Posterior cingulate gyrus (tissue), 11 donors: ENCODE measurements at regions not wholly inside any gene's neighbourhood (a gene's known extent, or its start where the extent isn't known, plus 50 kb on each side); places are given as distances from the start of the nearest gene placed in this dataset.
"Not testable (repeated sequence)": the region's sequence is repeated elsewhere in the genome, so short reads cannot be mapped to it uniquely, and the experiment has no call there.

Experiments used
- DNase-seq, 10 donors: peaks; one replicate each; pipeline versions ENCODE4 v3.0.0 to v3.0.0-alpha.2; 2020 to 2021; ENCODE audit warnings: mixed read lengths in 3 of 10
- intact Hi-C: fragments of 100-400 bp; cut with DNase I; formaldehyde crosslinking; loops from one replicate; pipeline ENCODE4 v1.15.1; 2023

DNA sequence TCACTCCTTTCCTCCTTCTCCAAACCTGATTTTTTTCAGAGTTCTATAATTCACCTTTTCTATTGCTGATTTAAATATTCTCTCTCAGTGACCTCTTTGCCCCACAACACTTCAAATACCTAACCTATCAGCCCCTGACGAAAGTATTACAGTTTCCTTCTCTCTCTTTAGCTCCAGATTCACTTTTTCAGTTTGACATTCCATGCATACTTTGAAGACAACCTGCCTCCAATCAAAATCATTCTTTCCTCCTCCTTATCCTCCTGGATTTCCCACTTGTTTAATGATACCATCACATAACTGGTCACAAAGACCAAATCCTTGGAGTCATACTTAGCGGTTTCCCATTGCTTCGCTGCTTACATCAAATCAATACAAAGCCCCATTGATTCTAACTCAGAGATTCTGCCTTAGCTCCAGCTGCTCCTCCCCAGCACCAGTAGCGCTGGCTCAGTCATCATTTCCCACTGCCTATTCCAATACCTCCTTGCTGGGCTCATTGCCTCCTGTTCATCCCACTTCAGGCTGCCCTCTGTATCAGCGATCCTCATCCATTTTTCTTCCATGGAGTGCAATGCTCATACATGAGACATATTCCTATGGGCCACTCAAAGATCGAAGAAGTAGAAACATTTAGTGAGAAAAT is 240.1 kb downstream of the ZNF92 start:
- intact Hi-C loops, DNase-seq: not testable (repeated sequence)

DNA sequence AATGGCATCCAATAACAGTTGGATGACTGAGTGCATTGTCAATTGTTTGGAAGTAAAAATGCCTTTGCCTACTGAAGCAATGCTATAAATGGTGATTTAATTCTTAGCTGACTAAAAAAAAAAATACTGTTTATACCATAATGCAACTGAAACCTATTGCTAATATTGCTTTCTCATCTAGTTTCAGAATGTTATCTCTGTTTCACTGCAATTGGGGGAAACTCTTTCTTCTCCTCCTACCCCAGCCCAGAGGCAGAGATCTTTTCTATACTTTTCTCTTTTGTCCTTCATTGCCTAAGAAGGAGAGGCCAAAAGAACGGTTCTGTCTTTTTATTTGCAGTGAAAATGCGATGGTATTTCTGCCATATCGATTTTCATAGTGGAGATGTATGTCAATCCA is 242.5 kb downstream of the ZNF92 start:
- intact Hi-C loops, DNase-seq: not testable (repeated sequence)

DNA sequence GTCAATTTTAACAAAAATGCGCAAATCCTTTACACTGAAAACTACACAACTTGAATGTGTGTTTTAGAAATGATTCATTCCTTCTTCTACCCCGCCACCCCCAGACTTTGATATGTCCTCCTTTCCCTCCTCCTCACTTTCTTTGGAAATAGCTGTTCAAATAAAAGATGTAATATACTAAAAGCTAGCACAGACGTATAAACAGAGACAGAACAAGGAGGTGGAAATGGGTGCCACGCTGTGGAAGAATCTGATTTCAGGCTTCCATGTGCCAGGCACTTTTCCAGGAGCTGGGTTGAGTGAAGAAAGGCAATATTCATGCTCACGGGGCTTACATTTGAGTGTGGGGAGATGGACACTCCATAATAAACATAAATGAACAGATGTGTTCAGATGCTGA is 246.6 kb downstream of the ZNF92 start:
- intact Hi-C loops, DNase-seq: not testable (repeated sequence)

DNA sequence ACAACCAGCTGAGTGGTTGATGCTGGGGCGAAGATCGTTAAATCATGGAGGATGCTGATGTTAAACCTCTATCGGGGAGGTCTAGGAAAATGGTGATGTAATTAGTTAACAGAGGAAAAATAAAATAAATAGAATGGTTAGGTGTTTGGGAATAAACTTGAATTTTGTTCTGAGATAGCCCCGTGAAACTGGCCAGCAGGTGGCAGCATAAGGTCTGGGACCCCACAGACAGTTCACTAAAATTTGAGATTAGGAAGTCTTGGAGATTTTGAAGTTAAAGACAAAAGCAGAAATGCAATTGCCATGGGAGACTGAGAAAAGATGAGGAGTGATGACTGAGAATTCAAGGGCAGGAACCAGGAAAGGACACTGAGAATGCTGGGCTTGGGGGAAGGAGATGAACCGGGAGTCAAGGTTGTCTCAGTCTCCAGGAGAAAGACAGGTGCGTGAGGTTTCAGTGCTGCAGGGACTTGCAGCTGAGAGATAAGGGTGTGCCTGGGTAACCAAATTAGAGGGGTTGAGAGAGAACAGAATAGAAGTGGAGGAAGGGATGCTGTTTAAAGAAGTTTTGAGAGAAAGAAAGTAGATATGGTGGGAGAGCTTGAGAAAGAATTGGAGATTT is 248.0 kb downstream of the ZNF92 start:
- intact Hi-C loops: not testable (repeated sequence)
- peak in 8 of 10 donors; percentile 28 to 87 (median 54) for DNase-seq

DNA sequence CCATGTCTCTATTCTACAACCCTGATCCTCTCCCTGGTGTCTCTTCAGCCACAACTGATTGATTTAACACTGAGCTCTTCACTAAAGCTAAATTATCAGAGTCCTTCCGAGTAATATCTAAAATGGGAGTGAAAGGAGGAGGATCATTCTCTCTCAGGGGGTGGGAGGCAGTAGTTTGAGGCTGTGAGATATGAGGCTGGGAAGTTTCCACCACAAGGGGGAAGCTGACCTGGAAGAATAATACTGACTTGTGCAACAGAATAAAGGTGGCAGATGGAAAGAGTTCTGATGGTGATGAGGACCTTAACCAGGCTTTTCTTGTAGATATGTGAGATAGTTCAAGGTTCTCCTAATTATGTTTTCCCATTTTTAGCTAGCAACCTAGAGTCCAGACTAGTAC is 241.6 kb upstream of the VKORC1L1 start:
- DNase-seq, intact Hi-C loops: not testable (repeated sequence)

DNA sequence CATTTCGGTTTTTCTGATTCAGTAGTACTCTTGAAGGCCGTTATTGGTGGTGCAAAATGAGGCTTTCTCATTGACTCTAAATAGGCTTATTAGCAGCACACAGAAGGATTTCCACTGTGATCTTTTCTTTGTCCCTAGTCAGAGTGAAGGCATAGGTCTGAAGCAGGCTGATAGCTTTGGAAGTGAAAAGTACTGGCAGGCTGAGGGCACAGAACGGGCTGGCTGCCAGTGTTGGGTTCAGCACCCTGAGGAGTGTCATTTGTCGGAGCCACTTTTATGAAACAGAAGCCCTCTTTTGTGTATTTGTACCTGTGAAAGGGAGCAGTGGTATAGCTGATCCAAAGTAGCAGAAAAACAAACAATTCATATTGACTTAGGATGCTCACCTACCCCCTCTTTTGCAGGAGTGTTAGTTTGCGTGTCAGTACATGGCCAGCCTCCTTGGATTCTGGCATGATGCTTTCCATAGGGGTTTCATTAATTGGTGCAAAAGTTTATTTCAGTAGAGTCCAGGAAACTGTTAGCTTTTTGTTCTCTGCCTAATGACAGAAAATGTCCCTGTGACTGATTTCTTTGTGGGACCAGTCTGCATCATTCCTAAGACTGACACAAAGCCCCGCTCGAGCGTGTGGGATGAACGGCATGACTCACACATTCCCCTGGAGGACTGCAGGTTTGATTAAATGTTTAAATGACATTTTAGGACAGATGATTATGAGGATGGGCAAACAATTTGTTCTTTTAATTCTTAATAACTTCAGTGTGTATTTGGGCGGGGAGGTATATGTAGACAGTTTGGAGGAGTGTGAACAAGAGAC is 239.1 kb upstream of the VKORC1L1 start:
- intact Hi-C loops, DNase-seq: not testable (repeated sequence)

DNA sequence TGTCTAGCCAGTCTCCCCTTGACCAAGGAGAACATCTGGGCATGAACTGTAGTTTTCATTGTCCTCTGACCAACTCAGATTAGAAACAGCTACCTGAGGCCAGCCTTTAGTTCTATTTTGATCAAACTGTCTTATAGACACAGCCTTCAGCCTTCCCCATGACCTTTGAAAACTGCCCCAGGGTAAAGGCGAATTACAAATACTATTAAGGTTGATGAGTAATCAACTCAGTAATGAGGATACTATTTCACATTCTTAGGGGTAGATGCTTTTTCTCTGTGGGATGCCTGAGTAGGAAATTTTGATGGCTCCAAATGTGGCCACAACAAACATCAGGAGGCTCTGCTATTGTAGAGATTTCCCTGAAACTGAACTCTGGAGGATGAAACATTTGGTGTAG is 234.0 kb upstream of the VKORC1L1 start:
- intact Hi-C loops, DNase-seq: not testable (repeated sequence)

DNA sequence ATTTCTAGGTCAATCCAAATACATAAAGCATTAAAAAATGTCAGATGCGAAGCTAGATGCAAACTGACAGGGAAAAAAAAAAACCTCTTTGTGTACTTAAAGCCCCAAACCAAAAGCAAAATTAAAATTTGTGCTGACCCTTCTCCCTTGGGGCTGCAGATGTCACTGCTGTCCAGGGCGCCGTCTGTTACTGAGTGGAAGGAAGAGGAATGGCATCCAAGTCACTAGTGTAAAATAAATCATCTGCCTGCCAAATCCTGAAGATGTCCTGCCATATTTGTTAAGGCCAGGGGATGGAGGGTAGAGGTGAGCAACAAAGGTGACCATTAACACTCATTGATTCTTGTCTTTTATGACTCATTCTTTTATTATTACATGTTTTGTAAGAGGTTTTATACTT is 233.2 kb upstream of the VKORC1L1 start:
- DNase-seq, intact Hi-C loops: not testable (repeated sequence)

DNA sequence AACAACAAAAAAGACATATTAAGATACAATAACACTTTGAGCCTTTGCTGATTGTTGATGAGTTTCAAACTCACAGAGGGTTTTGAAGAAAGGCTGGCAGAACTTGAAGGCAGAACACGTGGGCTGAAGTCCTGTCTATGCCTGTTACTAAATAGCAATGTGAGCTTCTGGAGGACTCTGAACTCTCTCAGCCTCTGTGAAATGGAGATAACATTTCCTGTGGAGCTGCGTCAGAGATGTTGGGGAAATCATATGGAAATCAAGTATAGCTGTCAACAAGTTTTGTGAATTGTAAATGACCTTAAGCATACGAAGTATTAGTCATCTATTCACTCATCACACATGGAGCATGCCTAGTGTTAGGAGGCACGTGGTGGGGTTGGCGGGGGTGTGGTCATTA is 229.4 kb upstream of the VKORC1L1 start:
- intact Hi-C loops, DNase-seq: not testable (repeated sequence)

DNA sequence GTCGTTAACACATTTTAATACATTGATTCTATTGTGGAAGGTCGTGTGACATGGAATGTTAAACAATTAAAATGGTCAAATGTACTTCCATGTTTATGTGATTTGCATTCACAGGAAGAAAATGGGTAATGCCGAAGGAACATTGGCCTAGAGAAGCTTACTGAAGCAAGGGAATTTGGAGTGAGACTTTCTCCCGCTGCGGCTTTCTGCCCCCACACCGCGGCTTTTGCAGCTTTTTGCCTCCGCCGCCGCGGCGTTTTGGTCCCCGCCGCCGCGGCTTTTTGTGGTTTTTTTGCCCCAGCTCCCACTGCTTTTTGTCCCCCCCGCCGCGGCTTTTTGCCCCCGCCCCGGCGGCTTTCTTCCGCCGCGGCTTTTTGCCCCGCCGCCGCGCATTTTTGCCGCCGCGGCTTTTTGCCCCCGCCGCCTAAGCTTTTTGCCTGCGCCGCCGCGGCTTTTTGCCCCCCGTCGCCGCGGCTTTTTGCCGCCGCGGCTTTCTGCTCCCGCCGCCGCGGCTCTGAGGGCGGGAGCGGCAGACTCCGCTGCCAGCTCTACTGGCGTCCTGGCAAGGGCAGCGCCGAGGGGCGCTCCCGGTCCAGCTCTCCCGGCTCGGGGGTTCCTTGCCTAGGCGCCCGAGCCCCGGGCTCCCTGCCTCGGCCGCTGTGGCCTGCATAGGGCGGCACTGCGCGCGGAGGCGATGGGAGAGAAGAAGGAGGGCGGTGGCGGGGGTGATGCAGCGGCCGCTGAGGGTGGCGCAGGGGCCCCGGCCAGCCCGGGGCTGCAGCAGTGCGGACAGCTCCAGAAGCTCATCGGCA is 225.5 kb upstream of the VKORC1L1 start:
- intact Hi-C loops, DNase-seq: not testable (repeated sequence)

DNA sequence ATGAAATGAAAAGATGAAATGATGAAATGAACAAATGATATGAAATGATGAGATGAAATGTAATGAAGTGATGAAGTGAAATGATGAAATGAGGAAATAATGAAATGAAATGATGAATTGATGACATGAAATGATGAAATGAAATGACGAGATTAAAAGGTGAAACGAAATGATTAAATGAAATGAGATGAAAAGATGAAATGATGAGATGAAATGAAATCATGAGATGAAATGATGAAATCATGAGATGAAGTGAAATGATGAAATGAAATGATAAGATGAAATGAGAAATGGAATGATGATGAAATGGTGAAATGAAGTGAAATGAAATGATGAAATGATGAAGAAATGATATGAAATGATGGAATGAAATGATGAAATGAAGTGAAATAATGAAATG is 221.7 kb upstream of the VKORC1L1 start:
- intact Hi-C loops: not testable (repeated sequence)

DNA sequence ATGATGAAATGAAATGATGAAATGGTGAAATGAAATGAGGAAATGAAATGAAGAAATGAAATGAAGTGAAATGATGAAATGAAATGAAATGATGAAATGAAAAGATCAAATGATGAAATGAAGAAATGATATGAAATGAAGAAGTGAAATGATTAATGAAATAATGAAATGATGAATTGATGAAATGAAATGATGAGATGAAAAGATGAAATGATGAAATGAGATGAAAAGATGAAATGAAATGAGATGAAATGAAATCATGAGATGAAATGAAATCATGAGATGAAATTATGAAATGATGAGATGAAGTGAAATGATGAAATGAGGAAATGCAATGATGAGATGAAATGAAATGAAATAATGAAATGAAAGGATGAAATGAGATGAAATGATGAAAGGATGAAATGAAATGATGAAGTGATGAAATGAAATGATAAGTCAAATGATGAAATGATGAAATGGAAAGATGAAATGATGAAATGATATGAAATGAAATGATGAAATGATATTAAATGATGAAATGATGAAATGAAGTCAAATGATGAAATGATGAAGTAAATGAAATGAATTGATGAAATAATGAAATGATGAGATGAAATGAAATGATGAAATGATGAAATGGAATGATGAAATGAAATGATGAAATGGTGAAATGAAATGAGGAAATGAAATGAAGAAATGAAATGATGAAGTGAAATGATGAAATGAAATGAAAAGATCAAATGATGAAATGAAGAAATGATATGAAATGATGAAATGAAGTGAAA is 220.9 kb upstream of the VKORC1L1 start:
- intact Hi-C loops, DNase-seq: not testable (repeated sequence)

More for the DNA sequence above, 221.7 kb upstream of the VKORC1L1 start:
- not testable (repeated sequence) for DNase-seq

DNA sequence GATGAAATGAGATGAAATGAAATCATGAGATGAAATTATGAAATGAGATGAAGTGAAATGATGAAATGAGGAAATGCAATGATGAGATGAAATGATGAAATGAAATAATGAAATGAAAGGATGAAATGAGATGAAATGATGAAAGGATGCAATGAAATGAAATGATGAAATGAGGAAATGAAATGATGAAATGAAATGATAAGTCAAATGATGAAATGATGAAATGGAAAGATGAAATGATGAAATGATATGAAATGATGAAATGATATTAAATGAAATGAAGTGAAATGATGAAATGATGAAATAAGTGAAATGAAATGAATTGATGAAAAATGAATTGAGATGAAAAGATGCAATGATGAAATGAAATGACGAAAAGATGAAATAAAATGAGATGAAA is 220.2 kb upstream of the VKORC1L1 start:
- DNase-seq, intact Hi-C loops: not testable (repeated sequence)

DNA sequence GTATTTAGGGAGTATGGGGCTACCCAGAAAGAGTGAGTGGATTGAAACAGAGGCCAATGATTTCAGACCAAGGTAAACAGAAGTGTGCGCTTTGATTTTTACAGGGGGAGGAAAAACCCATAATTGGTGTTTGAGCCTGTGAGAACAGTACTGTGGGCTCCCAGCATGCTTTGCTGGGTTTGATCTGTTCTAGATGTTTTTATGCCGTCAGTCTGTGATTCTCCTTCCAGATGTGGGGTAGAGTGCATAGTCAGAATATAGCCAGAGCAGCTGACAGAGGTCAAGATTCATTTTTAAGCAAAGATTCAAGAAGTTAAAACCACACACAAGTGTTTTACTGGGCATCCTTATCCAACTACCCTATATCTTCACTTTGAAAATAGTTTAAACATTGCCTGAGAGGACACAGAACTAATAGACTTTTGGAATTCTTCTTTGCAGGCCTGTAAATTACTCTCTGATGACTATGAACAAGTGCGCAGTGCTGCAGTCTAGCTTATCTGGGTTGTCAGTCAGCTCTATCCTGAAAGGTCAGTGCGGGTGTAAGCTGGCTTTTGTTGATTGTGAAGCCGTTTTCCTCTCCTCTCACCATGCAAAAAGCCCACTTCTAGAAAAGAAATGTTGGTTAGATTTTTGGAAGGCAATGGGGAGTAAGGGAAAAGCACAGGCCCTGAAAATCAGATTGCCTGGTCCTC is 216.2 kb upstream of the VKORC1L1 start:
- intact Hi-C loops: not testable (repeated sequence)

DNA sequence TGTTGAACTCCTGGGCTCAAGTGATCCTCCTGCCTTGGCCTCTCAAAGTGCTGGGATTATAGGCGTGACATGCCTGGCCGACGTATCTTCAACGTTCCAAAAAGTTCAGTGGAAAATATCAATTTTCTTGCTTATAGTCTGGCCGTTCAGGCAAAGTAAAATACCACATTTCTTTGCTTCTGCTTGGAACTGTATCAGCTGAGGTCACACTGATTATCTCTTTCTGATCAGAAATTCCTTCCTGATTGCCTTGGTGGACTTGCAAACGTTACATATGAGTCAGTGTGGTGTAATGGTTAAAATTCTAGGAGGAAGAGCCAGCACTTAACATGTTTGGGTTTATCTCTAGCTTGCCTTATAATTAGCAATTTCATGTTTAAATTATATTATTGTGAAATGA is 189.5 kb upstream of the VKORC1L1 start:
- intact Hi-C loops: not testable (repeated sequence)
- DNase-seq: peak in 1 of 10 donors; percentile 14

More for the DNA sequence above, 216.2 kb upstream of the VKORC1L1 start:
- DNase-seq: not testable (repeated sequence)

DNA sequence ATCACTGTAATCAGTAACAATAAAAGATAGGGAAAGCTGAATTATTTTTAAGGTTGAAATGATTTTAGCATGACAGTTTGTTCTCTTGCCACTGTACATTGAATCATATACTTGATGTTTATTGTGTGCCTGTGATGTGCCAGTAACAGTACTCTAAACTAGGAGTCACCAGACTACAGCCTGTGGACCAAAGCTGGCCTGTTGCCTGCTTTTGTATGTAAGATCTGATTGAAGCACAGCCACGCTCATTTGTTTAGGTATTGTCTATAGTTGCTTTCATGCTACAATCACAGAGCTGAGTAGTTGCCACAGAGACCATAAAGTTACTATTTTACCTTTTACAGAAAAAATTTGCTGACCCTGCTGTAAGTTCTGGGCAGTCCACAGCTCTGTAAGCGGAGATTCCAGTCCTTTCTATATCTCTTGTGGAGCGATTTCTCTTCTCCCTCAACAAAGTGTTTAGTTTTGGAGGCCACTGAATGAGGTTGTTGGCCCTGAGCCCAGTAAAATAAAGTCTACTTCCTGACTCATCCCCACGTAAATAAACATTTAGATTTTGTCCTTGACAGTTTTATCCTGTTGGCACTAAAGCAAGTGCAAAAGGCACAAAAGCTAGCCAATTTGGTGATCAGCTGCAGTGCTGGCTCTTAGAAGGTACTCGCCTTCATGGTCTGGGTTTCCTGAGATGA is 173.7 kb upstream of the VKORC1L1 start:
- peak in 1 of 10 donors; percentile 22 for DNase-seq
- intact Hi-C loops: not testable (repeated sequence)

DNA sequence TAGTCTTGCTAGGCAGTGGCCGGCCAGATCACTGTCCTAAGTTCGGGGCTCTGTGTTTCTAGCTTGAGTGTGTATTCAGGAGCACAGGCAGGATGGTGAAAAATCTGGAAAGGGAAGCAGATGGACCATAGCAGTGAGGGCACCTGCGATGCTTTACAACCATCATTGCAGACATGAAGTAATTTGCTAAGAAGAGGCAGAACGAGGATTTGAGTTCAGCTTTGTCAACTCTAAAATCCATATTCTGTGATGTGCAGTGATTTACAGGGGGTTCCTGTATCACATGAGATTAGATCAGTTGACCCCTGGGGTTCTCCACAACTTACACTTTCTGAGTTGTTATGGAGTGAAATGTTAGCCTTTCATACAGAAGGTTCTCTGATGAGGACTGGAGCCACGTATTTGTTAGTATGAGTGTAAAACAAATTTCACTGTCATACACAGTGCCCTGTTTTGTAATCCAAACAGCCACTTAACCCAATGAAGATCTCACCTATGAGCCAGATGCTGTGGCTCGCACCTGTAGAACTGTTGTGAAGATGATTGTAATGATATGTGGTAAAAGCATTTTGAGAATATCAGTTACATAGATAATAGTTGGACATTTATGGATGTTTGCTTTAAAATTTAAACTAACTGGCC is 173.0 kb upstream of the VKORC1L1 start:
- intact Hi-C loops: not testable (repeated sequence)

More for the DNA sequence above, 173.0 kb upstream of the VKORC1L1 start:
- DNase-seq: not testable (repeated sequence)
